ENCODE measurements at regions not wholly inside any gene's neighbourhood (a gene's known extent, or its start where the extent isn't known, plus 50 kb on each side); places are given as distances from the start of the nearest gene placed in this dataset.

DNA sequence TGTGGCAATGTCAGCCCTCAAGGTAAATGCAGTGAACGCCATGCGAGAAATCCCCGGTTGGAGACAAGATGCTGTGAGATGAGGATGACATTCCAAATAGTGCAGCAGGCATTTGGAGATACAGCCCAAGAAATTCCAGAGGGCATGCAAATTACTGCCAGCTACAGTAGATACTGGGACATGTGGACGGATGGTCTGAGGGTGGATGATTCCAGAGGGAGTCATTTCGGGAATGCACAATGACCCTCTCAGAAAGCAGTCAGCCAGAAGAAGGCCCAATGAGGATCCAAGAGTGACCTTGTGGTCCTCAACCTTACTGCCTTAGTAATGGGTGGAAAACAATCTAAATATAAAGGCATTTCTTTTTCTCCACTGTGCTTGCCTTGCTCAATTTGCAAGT, 111.3 kb downstream of the HNRNPLL start:
- Histone ChIP-seq H3K4me3 (no peak overlapping the region), H3K36me3 (no peaks in the 10 kb centered on the region), H3K4me1 (no peaks in the 10 kb centered on the region), H3K27ac (no peak overlapping the region), H3K9me3 (no peaks in the 10 kb centered on the region), H3K27me3 (no peaks in the 10 kb centered on the region)
- 81 to 82% methylated on average over 5 of the region's 5 CpGs for WGBS, 2 donors
- FAIRE-seq, result no peak
- TF ChIP-seq, protein P1, sequence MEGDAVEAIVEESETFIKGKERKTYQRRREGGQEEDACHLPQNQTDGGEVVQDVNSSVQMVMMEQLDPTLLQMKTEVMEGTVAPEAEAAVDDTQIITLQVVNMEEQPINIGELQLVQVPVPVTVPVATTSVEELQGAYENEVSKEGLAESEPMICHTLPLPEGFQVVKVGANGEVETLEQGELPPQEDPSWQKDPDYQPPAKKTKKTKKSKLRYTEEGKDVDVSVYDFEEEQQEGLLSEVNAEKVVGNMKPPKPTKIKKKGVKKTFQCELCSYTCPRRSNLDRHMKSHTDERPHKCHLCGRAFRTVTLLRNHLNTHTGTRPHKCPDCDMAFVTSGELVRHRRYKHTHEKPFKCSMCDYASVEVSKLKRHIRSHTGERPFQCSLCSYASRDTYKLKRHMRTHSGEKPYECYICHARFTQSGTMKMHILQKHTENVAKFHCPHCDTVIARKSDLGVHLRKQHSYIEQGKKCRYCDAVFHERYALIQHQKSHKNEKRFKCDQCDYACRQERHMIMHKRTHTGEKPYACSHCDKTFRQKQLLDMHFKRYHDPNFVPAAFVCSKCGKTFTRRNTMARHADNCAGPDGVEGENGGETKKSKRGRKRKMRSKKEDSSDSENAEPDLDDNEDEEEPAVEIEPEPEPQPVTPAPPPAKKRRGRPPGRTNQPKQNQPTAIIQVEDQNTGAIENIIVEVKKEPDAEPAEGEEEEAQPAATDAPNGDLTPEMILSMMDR (IDR thresholded peaks at IDR 0.05), result no peak
- intact Hi-C loops (cut with DNase I), result no loop called here
- DNase-seq, result no peak
- ATAC-seq, result no peak

DNA sequence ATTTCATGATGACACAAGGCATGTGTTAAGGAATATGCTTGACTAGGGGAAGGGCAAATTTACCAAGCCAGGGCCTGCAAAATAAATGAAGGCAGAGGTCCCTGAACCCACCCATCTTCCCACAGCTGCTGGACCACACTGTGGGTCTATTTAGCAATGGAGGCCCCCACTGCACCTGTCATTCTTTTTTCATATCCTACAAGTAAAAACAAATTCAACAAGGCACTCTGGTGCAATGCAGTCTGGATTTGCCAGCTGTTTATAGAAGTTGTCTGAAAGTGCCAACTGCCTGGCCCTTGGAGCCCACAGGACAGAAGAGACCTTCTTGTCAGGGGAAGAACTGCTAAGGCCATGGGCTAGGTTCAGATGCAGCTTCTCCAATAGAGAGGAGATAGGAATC, 112.8 kb upstream of the ATL2 start:
- Histone ChIP-seq H3K36me3 (no peaks in the 10 kb centered on the region), H3K4me1 (no peaks in the 10 kb centered on the region), H3K27ac (no peak overlapping the region), H3K27me3 (no peaks in the 10 kb centered on the region), H3K9me3 (no peaks in the 10 kb centered on the region), H3K4me3 (no peak overlapping the region)
- TF ChIP-seq, protein P1 (IDR thresholded peaks at IDR 0.05), result no peak
- FAIRE-seq, result no peak
- DNase-seq, result no peak
- no peak for ATAC-seq
- intact Hi-C loops (cut with DNase I), result no loop called here

DNA sequence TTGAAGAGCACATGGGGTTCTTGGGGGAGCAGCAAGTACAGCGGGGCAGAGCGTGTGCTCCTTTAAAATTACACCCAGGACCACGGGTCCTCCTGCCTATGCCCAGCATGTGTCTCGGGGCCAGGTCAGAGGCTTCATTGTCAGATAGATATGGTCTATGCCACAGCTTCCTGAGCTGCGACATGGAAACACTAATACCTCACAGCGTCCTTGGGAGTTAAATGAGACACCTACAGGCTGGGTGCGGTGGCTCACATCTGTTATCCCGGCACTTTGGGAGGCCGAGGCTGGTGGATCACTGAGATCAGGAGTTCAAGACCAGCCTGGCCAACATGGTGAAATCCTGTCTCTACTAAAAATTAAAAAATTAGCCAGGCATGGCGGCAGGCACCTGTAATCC, 110.8 kb upstream of the ATL2 start:
- DNase-seq (no peak), FAIRE-seq (no peak), ATAC-seq (no peak)
- WGBS, 2 donors, result 85 to 90% methylated on average over 10 of the region's 10 CpGs
- no peaks in the 10 kb centered on the region for H3K4me1 ChIP-seq
- intact Hi-C loops (cut with DNase I), result no loop called here
- no peak overlapping the region for H3K4me3 ChIP-seq
- no peaks in the 10 kb centered on the region for H3K9me3 ChIP-seq
- H3K27ac ChIP-seq, result no peak overlapping the region
- no peaks in the 10 kb centered on the region for H3K27me3 ChIP-seq
- no peaks in the 10 kb centered on the region for H3K36me3 ChIP-seq
- TF ChIP-seq, protein P1 (IDR thresholded peaks at IDR 0.05), result no peak

- DNase-seq (no peak), ATAC-seq (no peak), FAIRE-seq (no peak)
- Histone ChIP-seq H3K4me3 (no peak overlapping the region), H3K27ac (no peak overlapping the region), H3K36me3 (no peaks in the 10 kb centered on the region), H3K27me3 (no peaks in the 10 kb centered on the region), H3K9me3 (no peaks in the 10 kb centered on the region), H3K4me1 (no peaks in the 10 kb centered on the region)
- WGBS, 2 donors, result 68 to 76% methylated on average over 11 of the region's 11 CpGs
- TF ChIP-seq, protein P1 (IDR thresholded peaks at IDR 0.05), result no peak
- intact Hi-C loops (cut with DNase I), result no loop called here
These were observed 109.3 kb upstream of the ATL2 start for GRCh38 chr2:38486213-38487026.

GRCh38 chr2:38485734-38486133, 108.7 kb upstream of the ATL2 start:
- no peaks in the 10 kb centered on the region for H3K9me3 ChIP-seq
- WGBS, 2 donors, result 84 to 93% methylated on average over 3 of the region's 3 CpGs
- TF ChIP-seq, protein P1 (IDR thresholded peaks at IDR 0.05), result no peak
- H3K27ac ChIP-seq, result no peak overlapping the region
- no peaks in the 10 kb centered on the region for H3K27me3 ChIP-seq
- intact Hi-C loops (cut with DNase I), result no loop called here
- ATAC-seq, result peak in 2 of 4 donors; percentile 29 to 53
- FAIRE-seq, result no peak
- no peak for DNase-seq
- no peaks in the 10 kb centered on the region for H3K4me1 ChIP-seq
- no peak overlapping the region for H3K4me3 ChIP-seq
- no peaks in the 10 kb centered on the region for H3K36me3 ChIP-seq

Measured in pancreas (tissue), 10 donors.